NCI-H146 treated with DMSO at 0.1 percent for 48 hours (cell line): ENCODE measurements at regions not wholly inside any gene's neighbourhood (a gene's known extent, or its start where the extent isn't known, plus 50 kb on each side); places are given as distances from the start of the nearest gene placed in this dataset.

Experiments
- DNase-seq: peaks from one replicate; lab custom pipeline; 2025; ENCODE audit not compliant: unreplicated experiment; lab: John Stamatoyannopoulos, UW

DNA sequence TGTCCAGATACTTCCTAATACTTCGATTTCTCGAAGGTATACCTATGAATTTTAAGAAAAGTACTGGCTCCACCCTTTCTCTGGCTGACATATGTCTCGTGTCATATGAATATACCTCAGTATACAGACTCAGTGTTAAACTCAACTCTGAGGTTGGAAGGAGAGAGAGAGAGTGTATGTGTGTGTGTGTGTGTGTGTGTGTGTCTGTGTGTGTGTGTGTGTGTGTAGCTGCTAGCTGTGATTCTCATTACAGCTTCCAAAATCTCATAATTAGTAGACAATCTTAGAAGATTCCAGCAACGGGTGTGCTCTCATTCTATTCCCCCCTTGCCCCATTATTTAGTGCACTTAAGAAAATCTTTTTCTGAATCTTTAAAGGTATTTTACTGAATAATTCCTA, 380.3 kb upstream of the B3GALT2 start:
- no peak for DNase-seq

DNA sequence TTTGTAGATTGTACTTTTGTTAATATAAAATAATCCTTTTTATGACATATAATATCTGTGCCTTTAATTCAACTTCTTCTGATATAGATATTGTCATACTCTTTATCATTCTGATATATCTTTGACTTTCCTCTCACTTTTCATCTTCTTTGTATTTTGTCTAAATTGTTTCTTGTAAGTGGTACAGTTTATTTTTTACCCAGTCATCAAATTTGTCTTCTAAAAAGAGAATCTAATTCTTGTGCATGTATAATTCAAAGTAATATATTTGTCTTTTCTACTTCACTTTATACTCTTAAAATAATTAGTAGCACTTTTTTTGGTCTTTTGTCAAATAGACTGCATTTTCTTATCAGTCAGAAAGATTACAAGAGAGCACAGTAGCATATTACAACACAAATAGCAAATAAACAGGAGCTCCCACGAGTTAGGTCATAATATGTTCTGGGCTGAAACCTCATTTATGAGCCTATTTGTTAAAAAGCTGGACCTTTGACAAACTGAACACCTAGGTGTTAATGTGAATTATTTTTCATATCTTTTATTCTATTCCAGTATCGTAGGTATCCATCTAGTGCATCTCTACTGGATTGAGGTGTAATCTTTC, 379.7 kb upstream of the B3GALT2 start:
- DNase-seq, result no peak

DNA sequence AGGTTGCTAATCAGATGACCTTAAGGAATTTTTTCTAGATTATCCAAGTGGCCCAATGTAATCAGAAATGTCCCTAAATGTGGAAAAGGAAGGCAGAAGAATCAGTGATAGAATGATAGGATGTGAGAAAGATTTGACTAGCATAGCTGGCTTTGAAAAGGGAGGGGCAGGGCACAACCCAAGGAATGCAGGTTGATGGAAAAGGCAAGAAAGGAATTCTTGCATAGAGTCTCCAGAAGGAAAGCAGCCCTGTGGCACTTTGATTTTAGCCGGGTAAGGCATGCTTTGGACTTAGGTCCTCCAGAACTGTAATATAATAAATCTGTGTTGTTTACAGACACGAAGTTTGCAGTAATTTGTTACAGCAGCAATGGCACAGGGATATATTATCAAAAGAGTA, 375.7 kb upstream of the B3GALT2 start:
- no peak for DNase-seq

GRCh38 chr1:193558491-193559028, 372.1 kb upstream of the B3GALT2 start:
- no peak for DNase-seq

GRCh38 chr1:193555662-193556441, 369.4 kb upstream of the B3GALT2 start:
- DNase-seq, result no peak

DNA sequence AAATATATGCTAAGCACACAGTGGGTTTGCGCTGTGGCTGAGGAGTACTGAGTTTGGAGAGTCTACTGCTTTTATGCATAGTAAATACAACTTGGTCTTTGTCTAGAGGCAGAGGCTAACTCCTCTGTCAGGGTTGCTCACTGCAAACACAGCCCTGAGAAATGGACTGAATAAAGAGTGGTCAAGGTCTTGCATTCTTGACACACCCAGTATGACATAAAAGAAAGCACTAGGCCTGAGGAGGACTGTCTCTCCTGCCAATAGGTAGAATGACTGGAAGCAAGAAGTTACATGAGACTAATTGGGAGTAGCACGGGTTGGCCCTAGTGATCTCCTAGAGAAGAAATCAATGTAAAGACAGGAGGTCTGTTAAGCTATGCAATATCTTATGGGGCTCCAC, 367.2 kb upstream of the B3GALT2 start:
- DNase-seq, result no peak

GRCh38 chr1:193552274-193552673, 365.9 kb upstream of the B3GALT2 start:
- DNase-seq, result no peak

DNA sequence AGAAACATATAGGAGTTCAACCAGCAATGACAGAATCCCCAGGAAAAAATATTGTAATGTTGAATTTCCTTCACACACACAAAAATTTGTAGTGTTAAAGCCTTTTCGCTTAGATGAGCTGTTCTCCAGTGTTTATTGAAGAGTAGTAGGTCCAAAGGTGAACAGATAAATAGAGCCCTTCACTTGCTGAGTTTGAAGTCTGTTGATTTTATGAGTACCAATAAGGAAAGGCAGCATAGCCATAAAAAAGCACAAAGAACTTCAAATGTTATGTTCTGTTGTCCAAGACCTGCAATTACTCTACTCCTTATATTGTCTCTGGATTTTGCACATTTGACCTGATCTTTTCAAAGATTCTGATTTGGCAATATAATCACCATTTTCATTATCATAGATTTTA, 362.7 kb upstream of the B3GALT2 start:
- DNase-seq, result no peak

GRCh38 chr1:193545171-193545570, 358.8 kb upstream of the B3GALT2 start:
- DNase-seq, result no peak

DNA sequence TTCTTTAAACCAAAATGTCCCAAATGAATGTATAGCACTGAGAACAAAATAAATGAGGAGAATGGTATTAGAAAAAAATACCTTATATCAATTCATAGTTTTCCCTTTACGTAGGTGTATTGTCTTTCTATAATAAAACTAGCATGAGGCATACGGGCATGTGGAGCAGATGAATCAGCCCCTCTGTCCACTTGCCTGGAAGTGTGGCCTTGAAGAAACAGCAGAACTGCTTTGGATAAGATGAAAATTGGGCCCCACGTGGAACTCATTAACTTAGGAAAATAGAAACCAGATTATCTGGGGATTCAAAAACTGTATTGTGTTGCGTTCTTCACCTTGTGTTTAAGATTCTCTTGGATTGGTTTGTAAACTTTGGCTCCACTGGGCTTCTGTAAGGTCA, 356.8 kb upstream of the B3GALT2 start:
- no peak for DNase-seq

DNA sequence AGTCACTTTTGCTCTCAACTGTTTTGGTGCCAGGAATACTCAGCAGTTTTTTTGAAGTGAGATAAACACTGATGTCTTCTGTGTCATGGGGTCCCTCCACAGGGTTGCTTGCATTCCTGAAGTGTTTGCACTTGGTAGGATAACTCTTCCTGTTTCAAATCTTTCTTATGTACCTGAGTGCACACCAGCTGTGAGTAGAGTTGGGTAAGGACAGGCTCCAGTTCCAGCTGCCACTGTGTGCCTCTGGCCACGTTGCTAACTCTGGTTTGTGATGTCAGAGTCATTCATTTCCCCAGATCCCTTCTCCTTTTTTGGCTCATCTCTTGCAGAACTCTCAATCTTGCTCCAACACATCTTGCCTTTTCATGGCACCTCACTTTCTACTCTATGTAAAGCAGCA, 356.3 kb upstream of the B3GALT2 start:
- DNase-seq, result no peak

DNA sequence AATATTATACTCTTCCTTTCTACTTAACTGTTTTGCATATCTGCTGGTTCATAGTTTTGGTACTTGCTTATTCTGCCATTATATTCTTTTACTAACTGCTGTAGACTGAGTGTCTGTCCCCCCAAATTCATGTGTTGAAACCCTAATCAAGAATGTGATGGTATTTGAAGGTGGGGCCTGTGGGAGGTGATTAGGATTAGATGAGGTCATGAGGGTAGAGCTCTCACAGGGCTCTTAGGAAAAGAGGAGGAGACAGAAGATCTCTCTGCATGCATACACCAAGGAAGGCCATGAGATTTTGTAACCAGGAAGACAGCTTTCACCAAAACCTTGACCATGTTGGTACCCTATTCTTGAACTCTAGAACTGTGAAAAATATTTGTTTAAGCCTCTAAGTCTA, 354.1 kb upstream of the B3GALT2 start:
- DNase-seq, result no peak

DNA sequence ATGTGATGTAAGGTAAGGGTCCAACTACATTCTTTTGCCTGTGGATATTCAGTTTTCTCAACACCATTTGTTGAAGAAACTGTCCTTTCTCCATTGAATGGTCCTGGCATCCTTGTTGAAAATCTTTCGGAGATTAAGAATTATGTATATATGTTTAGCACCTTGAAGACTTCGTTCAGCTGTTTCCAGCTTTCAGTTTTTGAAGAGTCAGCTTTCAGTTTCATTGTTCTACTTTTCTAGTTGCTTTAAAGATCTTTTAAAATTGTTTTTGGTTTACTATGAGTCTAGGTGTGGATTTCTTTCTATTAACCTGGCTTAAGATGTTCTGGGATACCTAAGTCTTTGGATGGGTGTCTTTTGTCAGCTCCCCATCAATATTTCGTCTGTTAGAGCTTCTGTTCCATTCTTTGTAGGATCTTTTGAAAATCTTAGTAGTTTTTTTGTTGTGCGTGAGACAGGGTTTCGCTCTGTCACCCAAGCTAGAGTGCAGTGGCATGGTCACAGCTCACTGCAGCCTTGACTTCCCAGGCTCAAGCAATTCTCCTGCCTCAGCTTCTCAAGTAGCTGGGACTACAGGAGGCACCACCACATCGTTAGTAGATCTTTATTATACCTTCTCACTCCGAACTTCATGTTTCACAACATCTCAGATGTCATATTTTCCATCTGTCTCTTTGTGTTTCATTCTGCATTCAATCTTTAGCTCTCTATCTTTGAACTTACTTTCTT, 353.5 kb upstream of the B3GALT2 start:
- DNase-seq, result no peak

- no peak for DNase-seq
Observed at GRCh38 chr1:193538680-193539079, 352.3 kb upstream of the B3GALT2 start.

DNA sequence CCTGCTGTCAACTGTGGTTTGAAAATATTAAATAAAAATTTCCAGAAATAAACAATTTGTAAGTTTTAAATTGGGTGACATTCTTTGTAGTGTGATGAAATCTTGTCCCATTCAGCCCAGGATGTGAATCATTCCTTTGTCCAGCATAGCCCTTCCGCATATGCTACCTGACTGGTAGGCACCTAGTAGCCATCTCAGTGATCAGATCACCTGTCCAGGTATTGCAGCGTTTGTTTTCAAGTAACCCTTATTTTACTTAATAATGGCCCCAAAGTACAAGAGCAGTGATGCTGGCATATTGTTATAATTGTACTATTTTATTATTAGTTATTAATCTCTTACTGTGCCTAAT, 351.6 kb upstream of the B3GALT2 start:
- DNase-seq, result no peak

DNA sequence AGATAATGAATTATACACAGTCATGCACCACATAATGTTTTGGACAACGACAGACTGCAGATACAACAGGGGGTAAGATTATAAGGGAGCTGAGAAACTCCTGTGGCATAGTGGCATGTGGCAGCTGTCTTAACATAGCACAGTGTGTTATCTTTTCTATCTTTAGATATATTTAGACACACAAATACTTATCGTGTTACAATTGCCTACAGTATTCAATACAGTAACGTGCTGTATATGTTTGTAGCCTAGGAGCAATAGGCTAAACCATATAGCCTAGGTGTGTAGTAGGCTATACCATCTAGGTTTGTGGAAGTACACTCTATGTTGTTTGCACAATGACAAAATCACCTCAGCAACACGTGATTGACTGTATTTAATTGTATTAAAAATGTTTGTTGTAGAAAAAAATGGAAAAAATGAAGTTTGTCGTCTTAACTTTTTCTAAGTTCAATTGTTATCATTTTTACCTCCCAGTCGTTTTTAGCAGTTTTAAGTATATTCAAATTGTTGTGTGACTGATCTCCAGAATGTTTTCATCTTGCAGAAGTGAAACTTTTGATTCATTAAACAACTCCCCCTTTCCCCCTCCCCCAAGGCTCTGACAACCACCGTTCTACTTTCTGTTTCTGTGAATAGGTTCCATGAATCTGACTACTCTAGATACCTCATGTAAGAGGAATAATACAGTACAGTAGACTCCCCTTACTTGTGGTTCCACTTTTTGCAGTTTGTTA, 351.0 kb upstream of the B3GALT2 start:
- no peak for DNase-seq

DNA sequence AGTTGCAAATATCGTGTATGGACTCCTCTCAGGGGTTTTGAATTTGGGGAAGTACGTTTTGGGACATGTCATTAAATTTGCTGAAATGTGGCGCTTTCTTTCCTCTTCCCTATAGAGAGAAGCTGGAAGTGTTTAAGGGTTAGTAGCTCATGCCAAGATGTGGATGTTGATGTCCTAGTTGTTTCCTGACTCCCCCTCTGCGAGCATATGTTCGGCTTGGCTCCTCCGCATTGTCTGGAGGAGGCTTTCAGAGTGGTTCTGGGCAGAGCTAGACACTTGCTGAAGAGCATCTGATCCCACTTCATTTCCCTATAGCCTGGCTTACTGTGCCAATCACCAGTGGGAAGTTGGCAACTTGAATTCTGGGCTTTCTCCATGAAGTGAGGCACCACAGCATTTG, 347.4 kb upstream of the B3GALT2 start:
- DNase-seq, result no peak

- no peak for DNase-seq
Observed at GRCh38 chr1:193525917-193526710, 339.7 kb upstream of the B3GALT2 start.

- DNase-seq, result no peak
Observed at GRCh38 chr1:193525411-193525810, 339.0 kb upstream of the B3GALT2 start.

GRCh38 chr1:193524616-193525015, 338.2 kb upstream of the B3GALT2 start:
- no peak for DNase-seq

GRCh38 chr1:193524021-193524420, 337.6 kb upstream of the B3GALT2 start:
- DNase-seq, result no peak
